ENCODE measurements at regions not wholly inside any gene's neighbourhood (a gene's known extent, or its start where the extent isn't known, plus 50 kb on each side); places are given as distances from the start of the nearest gene placed in this dataset.

GRCh38 chr10:78209970-78210369, 176.3 kb downstream of the RPS24 start:
- WGBS, 2 donors: 90 to 92% methylated on average over 4 of the region's 4 CpGs
- H3K36me3 ChIP-seq (ENCODE audit: low read depth, missing control alignments): no peaks in the 10 kb centered on the region

GRCh38 chr10:78210548-78210947, 176.9 kb downstream of the RPS24 start:
- Histone ChIP-seq H3K36me3 (ENCODE audit: low read depth, missing control alignments) (no peaks in the 10 kb centered on the region), H3K4me1 (peaks cover 9% of the 10 kb centered on the region), H3K27ac (no peak overlapping the region), H3K9me3 (no peaks in the 10 kb centered on the region), H3K27me3 (no peaks in the 10 kb centered on the region), H3K4me3 (no peak overlapping the region)
- intact Hi-C loops (cut with DNase I; ENCODE audit: low total_unique reads): no loop called here
- WGBS, 2 donors: 88 to 100% methylated on average over 5 of the region's 5 CpGs
- no peak for DNase-seq
- TF ChIP-seq CTCF (IDR thresholded peaks at IDR 0.05): no peak
- TF ChIP-seq POLR2A (IDR thresholded peaks at IDR 0.05): no peak

More at GRCh38 chr10:78209970-78210369, 176.3 kb downstream of the RPS24 start:
- DNase-seq: no peak
- no peak overlapping the region for H3K4me3 ChIP-seq
- no peak overlapping the region for H3K27ac ChIP-seq
- H3K4me1 ChIP-seq: peaks cover 3% of the 10 kb centered on the region
- intact Hi-C loops (cut with DNase I; ENCODE audit: low total_unique reads): no loop called here
- H3K9me3 ChIP-seq: no peaks in the 10 kb centered on the region
- no peaks in the 10 kb centered on the region for H3K27me3 ChIP-seq
- TF ChIP-seq POLR2A (IDR thresholded peaks at IDR 0.05): no peak
- TF ChIP-seq CTCF (IDR thresholded peaks at IDR 0.05): no peak

- 87 to 94% methylated on average over 6 of the region's 6 CpGs for WGBS, 2 donors
- H3K4me3 ChIP-seq: no peak overlapping the region
- intact Hi-C loops (cut with DNase I; ENCODE audit: low total_unique reads): no loop called here
- no peaks in the 10 kb centered on the region for H3K27me3 ChIP-seq
- no peak for DNase-seq
- H3K27ac ChIP-seq: no peak overlapping the region
- H3K9me3 ChIP-seq: no peaks in the 10 kb centered on the region
- no peaks in the 10 kb centered on the region for H3K36me3 ChIP-seq (ENCODE audit: low read depth, missing control alignments)
- TF ChIP-seq CTCF (IDR thresholded peaks at IDR 0.05): no peak
- no peak for TF ChIP-seq POLR2A (IDR thresholded peaks at IDR 0.05)
- peaks cover 13% of the 10 kb centered on the region for H3K4me1 ChIP-seq
Observed at GRCh38 chr10:78210976-78211375, 177.3 kb downstream of the RPS24 start.

GRCh38 chr10:78211561-78212051, 177.9 kb downstream of the RPS24 start:
- intact Hi-C loops (cut with DNase I; ENCODE audit: low total_unique reads): no loop called here
- H3K27ac ChIP-seq: no peak overlapping the region

More at GRCh38 chr10:78211561-78212051, 177.9 kb downstream of the RPS24 start:
- H3K27me3 ChIP-seq: no peaks in the 10 kb centered on the region
- DNase-seq: peak; percentile 38
- H3K36me3 ChIP-seq (ENCODE audit: low read depth, missing control alignments): no peaks in the 10 kb centered on the region
- WGBS, 2 donors: 69 to 78% methylated on average over 6 of the region's 6 CpGs
- no peak overlapping the region for H3K4me3 ChIP-seq
- peaks cover 16% of the 10 kb centered on the region for H3K4me1 ChIP-seq
- TF ChIP-seq CTCF (IDR thresholded peaks at IDR 0.05) (peak in 2 of 3 experiments; percentile 38 to 41), POLR2A (IDR thresholded peaks at IDR 0.05) (no peak)
- H3K9me3 ChIP-seq: no peaks in the 10 kb centered on the region

All from testis (tissue), 2 donors.